ENCODE measurements at regions not wholly inside any gene's neighbourhood (a gene's known extent, or its start where the extent isn't known, plus 50 kb on each side); places are given as distances from the start of the nearest gene placed in this dataset.
A peak's percentile ranks its signal among the peaks of the same experiment; 100 is the strongest.

DNA sequence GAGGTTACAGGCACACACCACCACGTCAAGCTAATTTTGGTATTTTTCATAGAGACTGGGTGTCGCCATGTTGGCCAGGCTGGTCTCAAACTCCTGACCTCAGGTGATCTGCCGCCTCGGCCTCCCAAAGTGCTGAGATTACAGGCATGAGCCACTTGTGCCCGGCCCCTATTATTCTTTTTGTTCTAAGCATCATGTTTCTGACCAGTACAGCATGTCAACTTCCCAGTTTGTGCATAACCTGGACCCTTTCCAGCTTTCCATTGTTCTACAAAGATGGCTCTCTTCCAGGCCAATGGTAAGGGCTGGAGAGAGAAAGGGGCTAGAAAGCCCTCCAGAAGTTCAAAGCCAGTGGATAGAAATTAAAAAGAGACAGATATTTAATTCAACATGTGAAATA, 91.3 kb upstream of the TNFAIP3 start:
- no peak overlapping the region for H3K27ac Mint-ChIP-seq
- peaks cover 4% of the 10 kb centered on the region for H3K27me3 Mint-ChIP-seq (ENCODE audit: low read depth)
- H3K9me3 Mint-ChIP-seq, result no peaks in the 10 kb centered on the region
- H3K4me3 Mint-ChIP-seq, result no peak overlapping the region
- peaks cover 7% of the 10 kb centered on the region for H3K36me3 Mint-ChIP-seq (ENCODE audit: low read depth)
- H3K4me1 Mint-ChIP-seq (ENCODE audit: low read depth), result peaks cover 2% of the 10 kb centered on the region

- peaks cover 4% of the 10 kb centered on the region for H3K27me3 Mint-ChIP-seq (ENCODE audit: low read depth)
These were observed 90.8 kb upstream of the TNFAIP3 start for GRCh38 chr6:137776256-137776655.

GRCh38 chr6:137776786-137777686, 90.0 kb upstream of the TNFAIP3 start:
- Mint-ChIP-seq H3K4me1 (ENCODE audit: low read depth) (peaks cover 4% of the 10 kb centered on the region), H3K9me3 (no peaks in the 10 kb centered on the region), H3K27me3 (ENCODE audit: low read depth) (peaks cover 4% of the 10 kb centered on the region), H3K36me3 (ENCODE audit: low read depth) (peaks cover 7% of the 10 kb centered on the region), H3K27ac (no peak overlapping the region), H3K4me3 (no peak overlapping the region)

More at GRCh38 chr6:137776256-137776655, 90.8 kb upstream of the TNFAIP3 start:
- peaks cover 7% of the 10 kb centered on the region for H3K36me3 Mint-ChIP-seq (ENCODE audit: low read depth)
- H3K4me3 Mint-ChIP-seq, result no peak overlapping the region
- no peaks in the 10 kb centered on the region for H3K9me3 Mint-ChIP-seq
- peaks cover 2% of the 10 kb centered on the region for H3K4me1 Mint-ChIP-seq (ENCODE audit: low read depth)
- H3K27ac Mint-ChIP-seq, result no peak overlapping the region

GRCh38 chr6:137777687-137778075, 89.4 kb upstream of the TNFAIP3 start:
- peaks cover 4% of the 10 kb centered on the region for H3K4me1 Mint-ChIP-seq (ENCODE audit: low read depth)
- H3K36me3 Mint-ChIP-seq (ENCODE audit: low read depth), result peaks cover 5% of the 10 kb centered on the region
- no peak overlapping the region for H3K4me3 Mint-ChIP-seq
- no peaks in the 10 kb centered on the region for H3K9me3 Mint-ChIP-seq
- H3K27ac Mint-ChIP-seq, result no peak overlapping the region
- H3K27me3 Mint-ChIP-seq (ENCODE audit: low read depth), result peaks cover 4% of the 10 kb centered on the region

GRCh38 chr6:137779982-137780381, 87.1 kb upstream of the TNFAIP3 start:
- Mint-ChIP-seq H3K9me3 (no peaks in the 10 kb centered on the region), H3K36me3 (ENCODE audit: low read depth) (no peaks in the 10 kb centered on the region), H3K4me1 (ENCODE audit: low read depth) (peaks cover 1% of the 10 kb centered on the region), H3K27me3 (ENCODE audit: low read depth) (peaks cover 4% of the 10 kb centered on the region), H3K4me3 (no peak overlapping the region), H3K27ac (no peak overlapping the region)

GRCh38 chr6:137780447-137781034, 86.5 kb upstream of the TNFAIP3 start:
- no peak overlapping the region for H3K4me3 Mint-ChIP-seq

GRCh38 chr6:137781639-137782038, 85.4 kb upstream of the TNFAIP3 start:
- Mint-ChIP-seq H3K27me3 (ENCODE audit: low read depth) (peaks cover 4% of the 10 kb centered on the region), H3K9me3 (no peaks in the 10 kb centered on the region), H3K36me3 (ENCODE audit: low read depth) (no peaks in the 10 kb centered on the region), H3K4me3 (no peak overlapping the region), H3K4me1 (ENCODE audit: low read depth) (peaks cover 1% of the 10 kb centered on the region), H3K27ac (no peak overlapping the region)

More at GRCh38 chr6:137780447-137781034, 86.5 kb upstream of the TNFAIP3 start:
- H3K9me3 Mint-ChIP-seq, result no peaks in the 10 kb centered on the region
- H3K36me3 Mint-ChIP-seq (ENCODE audit: low read depth), result no peaks in the 10 kb centered on the region
- H3K4me1 Mint-ChIP-seq (ENCODE audit: low read depth), result peaks cover 1% of the 10 kb centered on the region
- H3K27ac Mint-ChIP-seq, result no peak overlapping the region
- H3K27me3 Mint-ChIP-seq (ENCODE audit: low read depth), result peaks cover 4% of the 10 kb centered on the region

DNA sequence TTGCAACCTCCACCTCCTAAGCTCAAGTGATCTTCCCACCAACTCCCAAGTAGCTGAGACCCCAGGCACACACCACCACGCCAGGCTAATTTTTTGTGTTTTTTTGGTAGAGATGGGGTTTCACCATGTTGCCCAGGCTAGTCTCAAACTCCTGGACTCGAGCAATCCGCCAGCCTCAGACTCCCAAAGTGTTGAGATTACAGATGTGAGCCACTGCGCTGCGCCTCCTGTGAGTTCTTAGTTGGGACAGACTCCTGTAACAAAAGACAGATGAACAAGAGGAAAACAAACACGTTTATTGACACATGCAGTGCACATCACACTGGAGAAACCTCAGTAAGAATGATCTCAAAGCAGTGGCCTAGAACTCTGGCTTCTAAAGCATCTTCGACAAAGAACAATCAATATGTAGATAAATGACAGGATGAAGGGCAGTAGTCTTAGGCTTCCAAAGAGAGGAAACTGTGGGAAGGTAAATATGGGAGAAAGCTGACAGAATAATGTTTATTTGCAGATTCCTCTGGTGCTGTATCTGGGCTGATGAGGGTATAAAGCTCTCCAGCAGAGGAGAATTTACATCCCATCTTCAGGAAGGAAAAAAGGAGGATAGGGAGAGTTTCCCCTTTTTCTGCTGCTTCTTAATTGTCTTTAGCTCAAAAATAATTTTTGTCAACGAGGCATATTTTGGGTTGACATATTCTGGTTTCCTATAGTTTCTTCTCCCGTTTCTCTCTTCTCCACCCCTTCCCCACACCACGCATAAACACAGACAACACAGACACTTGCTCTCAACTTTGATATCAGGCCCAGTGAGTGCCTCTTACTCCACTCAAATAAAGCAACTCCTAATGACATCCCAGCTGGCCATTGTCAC, 84.7 kb upstream of the TNFAIP3 start:
- no peak overlapping the region for H3K4me3 Mint-ChIP-seq
- H3K36me3 Mint-ChIP-seq (ENCODE audit: low read depth), result no peaks in the 10 kb centered on the region
- no peak overlapping the region for H3K27ac Mint-ChIP-seq
- peaks cover 1% of the 10 kb centered on the region for H3K4me1 Mint-ChIP-seq (ENCODE audit: low read depth)
- no peaks in the 10 kb centered on the region for H3K27me3 Mint-ChIP-seq (ENCODE audit: low read depth)
- no peaks in the 10 kb centered on the region for H3K9me3 Mint-ChIP-seq

GRCh38 chr6:137783710-137784109, 83.3 kb upstream of the TNFAIP3 start:
- no peaks in the 10 kb centered on the region for H3K9me3 Mint-ChIP-seq
- H3K36me3 Mint-ChIP-seq (ENCODE audit: low read depth), result no peaks in the 10 kb centered on the region
- no peak overlapping the region for H3K27ac Mint-ChIP-seq
- no peaks in the 10 kb centered on the region for H3K27me3 Mint-ChIP-seq (ENCODE audit: low read depth)
- no peak overlapping the region for H3K4me3 Mint-ChIP-seq
- H3K4me1 Mint-ChIP-seq (ENCODE audit: low read depth), result peaks cover 5% of the 10 kb centered on the region

GRCh38 chr6:137784583-137784982, 82.5 kb upstream of the TNFAIP3 start:
- Mint-ChIP-seq H3K4me3 (no peak overlapping the region), H3K27me3 (ENCODE audit: low read depth) (no peaks in the 10 kb centered on the region), H3K4me1 (ENCODE audit: low read depth) (peaks cover 7% of the 10 kb centered on the region), H3K36me3 (ENCODE audit: low read depth) (no peaks in the 10 kb centered on the region), H3K9me3 (no peaks in the 10 kb centered on the region), H3K27ac (no peak overlapping the region)

GRCh38 chr6:137787016-137787415, 80.0 kb upstream of the TNFAIP3 start:
- H3K9me3 Mint-ChIP-seq, result no peaks in the 10 kb centered on the region
- peaks cover 2% of the 10 kb centered on the region for H3K36me3 Mint-ChIP-seq (ENCODE audit: low read depth)
- peaks cover 28% of the 10 kb centered on the region for H3K4me1 Mint-ChIP-seq (ENCODE audit: low read depth)

GRCh38 chr6:137788248-137788647, 78.8 kb upstream of the TNFAIP3 start:
- Mint-ChIP-seq H3K4me1 (ENCODE audit: low read depth) (peaks cover 33% of the 10 kb centered on the region), H3K9me3 (no peaks in the 10 kb centered on the region), H3K36me3 (ENCODE audit: low read depth) (peaks cover 2% of the 10 kb centered on the region), H3K27me3 (ENCODE audit: low read depth) (no peaks in the 10 kb centered on the region), H3K27ac (no peak overlapping the region), H3K4me3 (no peak overlapping the region)

More at GRCh38 chr6:137787016-137787415, 80.0 kb upstream of the TNFAIP3 start:
- no peak overlapping the region for H3K4me3 Mint-ChIP-seq
- no peak overlapping the region for H3K27ac Mint-ChIP-seq
- H3K27me3 Mint-ChIP-seq (ENCODE audit: low read depth), result no peaks in the 10 kb centered on the region

GRCh38 chr6:137791281-137792159, 75.5 kb upstream of the TNFAIP3 start:
- Mint-ChIP-seq H3K4me1 (ENCODE audit: low read depth) (peaks cover 57% of the 10 kb centered on the region), H3K27me3 (ENCODE audit: low read depth) (no peaks in the 10 kb centered on the region), H3K9me3 (no peaks in the 10 kb centered on the region), H3K4me3 (peak overlapping the region; percentile 31), H3K27ac (peak overlapping the region; percentile 67), H3K36me3 (ENCODE audit: low read depth) (peaks cover 14% of the 10 kb centered on the region)
